NCI-H2196 treated with DMSO at 0.1 percent for 48 hours (cell line): ENCODE measurements at regions not wholly inside any gene's neighbourhood (a gene's known extent, or its start where the extent isn't known, plus 50 kb on each side); places are given as distances from the start of the nearest gene placed in this dataset.
A peak's percentile ranks its signal among the peaks of the same experiment; 100 is the strongest.
"Not testable (repeated sequence)": the region's sequence is repeated elsewhere in the genome, so short reads cannot be mapped to it uniquely, and the experiment has no call there.

Experiments used
- DNase-seq: peaks from one replicate; lab custom pipeline; 2025; ENCODE audit not compliant: unreplicated experiment; lab: John Stamatoyannopoulos, UW

- DNase-seq = no peak
These were observed 107.8 kb upstream of the COPS8 start for GRCh38 chr2:236977852-236978398.

GRCh38 chr2:236979664-236980063 lies 106.0 kb upstream of the COPS8 start:
- DNase-seq = no peak

GRCh38 chr2:236980961-236981360 lies 104.7 kb upstream of the COPS8 start:
- DNase-seq = no peak

- no peak for DNase-seq
These were observed 103.8 kb upstream of the COPS8 start for GRCh38 chr2:236981701-236982485.

- no peak for DNase-seq
These were observed 102.8 kb upstream of the COPS8 start for GRCh38 chr2:236982693-236983455.

GRCh38 chr2:236984046-236984445 lies 101.6 kb upstream of the COPS8 start:
- no peak for DNase-seq

GRCh38 chr2:236985761-236986339 lies 99.8 kb upstream of the COPS8 start:
- no peak for DNase-seq

GRCh38 chr2:236986524-236987330 lies 99.0 kb upstream of the COPS8 start:
- DNase-seq = peak; percentile 80

GRCh38 chr2:236988216-236988615 lies 97.5 kb upstream of the COPS8 start:
- no peak for DNase-seq

GRCh38 chr2:236988690-236989624 lies 96.7 kb upstream of the COPS8 start:
- DNase-seq = peak; percentile 18

- no peak for DNase-seq
These were observed 95.1 kb upstream of the COPS8 start for GRCh38 chr2:236990552-236990951.

GRCh38 chr2:236991874-236992273 lies 93.8 kb upstream of the COPS8 start:
- no peak for DNase-seq

- DNase-seq = no peak
These were observed 92.4 kb upstream of the COPS8 start for GRCh38 chr2:236993286-236993685.

- no peak for DNase-seq
These were observed 91.3 kb upstream of the COPS8 start for GRCh38 chr2:236994361-236994760.

- DNase-seq = no peak
These were observed 88.5 kb upstream of the COPS8 start for GRCh38 chr2:236997069-236997715.

- peak; percentile 68 for DNase-seq
These were observed 87.5 kb upstream of the COPS8 start for GRCh38 chr2:236998236-236998635.

- peak; percentile 38 for DNase-seq
These were observed 86.9 kb upstream of the COPS8 start for GRCh38 chr2:236998758-236999157.

- no peak for DNase-seq
These were observed 85.2 kb upstream of the COPS8 start for GRCh38 chr2:237000481-237000880.

GRCh38 chr2:237005341-237005740 lies 80.3 kb upstream of the COPS8 start:
- not testable (repeated sequence) for DNase-seq
